HepG2 (cell line): ENCODE measurements at regions not wholly inside any gene's neighbourhood (a gene's known extent, or its start where the extent isn't known, plus 50 kb on each side); places are given as distances from the start of the nearest gene placed in this dataset.
A peak's percentile ranks its signal among the peaks of the same experiment; 100 is the strongest.

Source experiments
- HMGXB4 ChIP-seq, 2 experiments: sonication (generic) in 1 of 2; formaldehyde crosslinking in 1 of 2; IDR thresholded peaks; 2 replicates each; pipeline versions ENCODE4 v1.4.0 to v1.6.1; 2018 to 2020; ENCODE audit warnings: missing genetic modification reagents in 2 of 2, borderline replicate concordance in 1 of 2, low read depth in 1 of 2, mild to moderate bottlenecking in 1 of 2, missing biosample characterization in 1 of 2
- LBX2 ChIP-seq: sonication (generic); formaldehyde crosslinking; IDR thresholded peaks from 2 replicates; pipeline ENCODE4 v1.5.0; 2020; ENCODE audit warnings: missing genetic modification reagents, mild to moderate bottlenecking, borderline replicate concordance
- MAFG ChIP-seq: sonication (generic); formaldehyde crosslinking; IDR thresholded peaks from 2 replicates; pipeline ENCODE4 v1.5.1; 2020; ENCODE audit warnings: mild to moderate bottlenecking, missing genetic modification reagents
- PAXIP1 ChIP-seq: sonication (generic); formaldehyde crosslinking; conservative IDR thresholded peaks from 2 replicates; pipeline ENCODE4 v1.4.0; 2020; ENCODE audit warnings: mild to moderate bottlenecking, missing genetic modification reagents, moderate library complexity
- SMYD3 ChIP-seq: sonication (generic); formaldehyde crosslinking; IDR thresholded peaks from 2 replicates; pipeline ENCODE4 v1.8.1; 2023; ENCODE audit warnings: mild to moderate bottlenecking, missing genetic modification reagents
- SNAPC5 ChIP-seq: sonication (generic); formaldehyde crosslinking; IDR thresholded peaks from 2 replicates; pipeline ENCODE4 v1.8.1; 2023; ENCODE audit warnings: mild to moderate bottlenecking, missing genetic modification reagents, borderline replicate concordance
- TCF7 ChIP-seq: sonication (generic); IDR thresholded peaks from 2 replicates; pipeline ENCODE4 v1.6.1; 2016; ENCODE audit warnings: antibody characterized with exemption, low read depth
- TFE3 ChIP-seq: IDR thresholded peaks from 2 replicates; pipeline ENCODE4 v1.6.1; 2016
- UBTF ChIP-seq: sonication (generic); formaldehyde crosslinking; IDR thresholded peaks from 2 replicates; pipeline ENCODE4 v1.4.0; 2020; ENCODE audit warnings: mild to moderate bottlenecking, missing genetic modification reagents
- ZBTB10 ChIP-seq: sonication (generic); formaldehyde crosslinking; IDR thresholded peaks from 2 replicates; pipeline ENCODE4 v1.4.0; 2020; ENCODE audit warnings: missing genetic modification reagents, borderline replicate concordance
- ZBTB3 ChIP-seq: sonication (generic); formaldehyde crosslinking; IDR thresholded peaks from 2 replicates; pipeline ENCODE4 v1.4.0; 2020; ENCODE audit warnings: low read depth, mild to moderate bottlenecking, moderate library complexity, missing genetic modification reagents, borderline replicate concordance
- ZNF275 ChIP-seq: sonication (generic); formaldehyde crosslinking; IDR thresholded peaks from 2 replicates; pipeline ENCODE4 v1.8.0; 2022; ENCODE audit warnings: missing genetic modification reagents, mild to moderate bottlenecking, inconsistent platforms, borderline replicate concordance
- ZNF432 ChIP-seq: sonication (generic); formaldehyde crosslinking; IDR thresholded peaks from 2 replicates; pipeline ENCODE4 v1.5.0; 2020; ENCODE audit warnings: missing genetic modification reagents, mild to moderate bottlenecking, borderline replicate concordance
- ZNF674 ChIP-seq: sonication (generic); formaldehyde crosslinking; IDR thresholded peaks from 2 replicates; pipeline ENCODE4 v1.5.0; 2020; ENCODE audit warnings: low read depth, mild to moderate bottlenecking, missing genetic modification reagents

DNA sequence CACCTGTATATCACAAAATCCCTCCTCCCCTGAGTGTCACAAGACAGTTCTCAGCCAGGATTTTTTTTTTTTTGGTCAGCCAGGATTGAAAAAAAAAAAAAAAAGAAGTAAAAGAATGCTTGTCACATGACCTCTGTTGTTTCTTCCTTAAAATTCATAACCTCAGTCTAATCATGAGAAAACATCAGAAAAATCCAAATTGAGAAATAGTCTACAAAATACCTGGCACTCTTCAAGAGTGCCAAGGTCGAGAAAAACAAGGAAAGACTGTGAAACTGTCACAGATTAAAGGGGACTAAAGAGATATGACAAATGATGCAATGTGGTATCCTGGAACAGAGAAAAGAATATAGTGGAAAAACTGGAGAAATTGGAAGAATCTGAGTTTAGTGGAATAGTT is 58.5 kb upstream of the SUB1 start (continued):
- TF ChIP-seq UBTF (CRISPR knock-in tag) (no peak), ZBTB3 (no peak), LBX2 (CRISPR knock-in tag) (no peak), PAXIP1 (CRISPR knock-in tag) (no peak; the same call in 1 of the 2 replicates), SMYD3 (CRISPR knock-in tag) (no peak), TCF7 (peak; percentile 69), ZNF674 (CRISPR knock-in tag) (no peak), ZBTB10 (CRISPR knock-in tag) (no peak), MAFG (CRISPR knock-in tag) (no peak), ZNF432 (CRISPR knock-in tag) (no peak), TFE3 (peak; percentile 45; the same call in 1 of the 2 replicates), HMGXB4 (CRISPR knock-in tag; IDR thresholded peaks at IDR 0.05; ENCODE audit: borderline replicate concordance in 1 of 2, low read depth in 1 of 2) (no peak), SNAPC5 (CRISPR knock-in tag) (no peak), ZNF275 (no peak)
